ENCODE measurements at regions not wholly inside any gene's neighbourhood (a gene's known extent, or its start where the extent isn't known, plus 50 kb on each side); places are given as distances from the start of the nearest gene placed in this dataset.

- H3K27me3 ChIP-seq (ENCODE audit: low read length), result no peaks in the 10 kb centered on the region
- no peak overlapping the region for H3K4me2 ChIP-seq (ENCODE audit: low read depth, low read length, poor library complexity, severe bottlenecking)
- no peaks in the 10 kb centered on the region for H3K9me2 ChIP-seq (replicated peaks; ENCODE audit: insufficient read depth, low read length)
- no peak for DNase-seq
- no peak overlapping the region for H3K27ac ChIP-seq (ENCODE audit: low read length)
- no peaks in the 10 kb centered on the region for H3K79me2 ChIP-seq (ENCODE audit: low read length)
- H3K9ac ChIP-seq (ENCODE audit: low read length), result no peak overlapping the region
- H3K36me3 ChIP-seq (ENCODE audit: insufficient read depth, low read length), result no peaks in the 10 kb centered on the region
- no peak overlapping the region for H2AFZ ChIP-seq (ENCODE audit: low read length)
- H3K9me3 ChIP-seq (ENCODE audit: low read length), result no peaks in the 10 kb centered on the region
- no peaks in the 10 kb centered on the region for H3K4me1 ChIP-seq (ENCODE audit: low read length)
- no peak overlapping the region for H3K4me3 ChIP-seq (ENCODE audit: low read length)
- H4K20me1 ChIP-seq (ENCODE audit: insufficient read depth, low read depth, low read length), result no peaks in the 10 kb centered on the region
Measured at GRCh38 chr7:1341361-1342089, 108.9 kb downstream of the UNCX start.

GRCh38 chr7:1342090-1342640 lies 109.5 kb downstream of the UNCX start:
- Histone ChIP-seq H3K27ac (ENCODE audit: low read length) (no peak overlapping the region), H3K27me3 (ENCODE audit: low read length) (no peaks in the 10 kb centered on the region), H2AFZ (ENCODE audit: low read length) (no peak overlapping the region), H3K4me3 (ENCODE audit: low read length) (no peak overlapping the region), H3K4me1 (ENCODE audit: low read length) (no peaks in the 10 kb centered on the region), H3K36me3 (ENCODE audit: insufficient read depth, low read length) (no peaks in the 10 kb centered on the region), H3K9me2 (replicated peaks; ENCODE audit: insufficient read depth, low read length) (no peaks in the 10 kb centered on the region), H4K20me1 (ENCODE audit: insufficient read depth, low read depth, low read length) (no peaks in the 10 kb centered on the region), H3K9me3 (ENCODE audit: low read length) (no peaks in the 10 kb centered on the region), H3K4me2 (ENCODE audit: low read depth, low read length, poor library complexity, severe bottlenecking) (no peak overlapping the region), H3K79me2 (ENCODE audit: low read length) (no peaks in the 10 kb centered on the region), H3K9ac (ENCODE audit: low read length) (no peak overlapping the region)
- no peak for DNase-seq

- no peak overlapping the region for H3K4me2 ChIP-seq (ENCODE audit: low read depth, low read length, poor library complexity, severe bottlenecking)
- no peaks in the 10 kb centered on the region for H3K9me3 ChIP-seq (ENCODE audit: low read length)
- H3K9me2 ChIP-seq (replicated peaks; ENCODE audit: insufficient read depth, low read length), result no peaks in the 10 kb centered on the region
- DNase-seq, result no peak
- H3K79me2 ChIP-seq (ENCODE audit: low read length), result no peaks in the 10 kb centered on the region
- no peak overlapping the region for H3K27ac ChIP-seq (ENCODE audit: low read length)
- no peaks in the 10 kb centered on the region for H4K20me1 ChIP-seq (ENCODE audit: insufficient read depth, low read depth, low read length)
- H3K9ac ChIP-seq (ENCODE audit: low read length), result no peak overlapping the region
- H3K36me3 ChIP-seq (ENCODE audit: insufficient read depth, low read length), result no peaks in the 10 kb centered on the region
- H3K4me1 ChIP-seq (ENCODE audit: low read length), result no peaks in the 10 kb centered on the region
- no peak overlapping the region for H2AFZ ChIP-seq (ENCODE audit: low read length)
- H3K27me3 ChIP-seq (ENCODE audit: low read length), result no peaks in the 10 kb centered on the region
- no peak overlapping the region for H3K4me3 ChIP-seq (ENCODE audit: low read length)
Measured at GRCh38 chr7:1343551-1343950, 110.9 kb downstream of the UNCX start.

- H4K20me1 ChIP-seq (ENCODE audit: insufficient read depth, low read depth, low read length), result no peaks in the 10 kb centered on the region
- no peak overlapping the region for H3K27ac ChIP-seq (ENCODE audit: low read length)
- no peaks in the 10 kb centered on the region for H3K9me3 ChIP-seq (ENCODE audit: low read length)
- H3K9me2 ChIP-seq (replicated peaks; ENCODE audit: insufficient read depth, low read length), result no peaks in the 10 kb centered on the region
- no peak overlapping the region for H2AFZ ChIP-seq (ENCODE audit: low read length)
- H3K4me1 ChIP-seq (ENCODE audit: low read length), result no peaks in the 10 kb centered on the region
- no peaks in the 10 kb centered on the region for H3K36me3 ChIP-seq (ENCODE audit: insufficient read depth, low read length)
- no peaks in the 10 kb centered on the region for H3K79me2 ChIP-seq (ENCODE audit: low read length)
- no peak overlapping the region for H3K9ac ChIP-seq (ENCODE audit: low read length)
- H3K4me2 ChIP-seq (ENCODE audit: low read depth, low read length, poor library complexity, severe bottlenecking), result no peak overlapping the region
- H3K27me3 ChIP-seq (ENCODE audit: low read length), result no peaks in the 10 kb centered on the region
- H3K4me3 ChIP-seq (ENCODE audit: low read length), result no peak overlapping the region
- DNase-seq, result no peak
Measured at GRCh38 chr7:1344421-1344820, 111.7 kb downstream of the UNCX start.

DNA sequence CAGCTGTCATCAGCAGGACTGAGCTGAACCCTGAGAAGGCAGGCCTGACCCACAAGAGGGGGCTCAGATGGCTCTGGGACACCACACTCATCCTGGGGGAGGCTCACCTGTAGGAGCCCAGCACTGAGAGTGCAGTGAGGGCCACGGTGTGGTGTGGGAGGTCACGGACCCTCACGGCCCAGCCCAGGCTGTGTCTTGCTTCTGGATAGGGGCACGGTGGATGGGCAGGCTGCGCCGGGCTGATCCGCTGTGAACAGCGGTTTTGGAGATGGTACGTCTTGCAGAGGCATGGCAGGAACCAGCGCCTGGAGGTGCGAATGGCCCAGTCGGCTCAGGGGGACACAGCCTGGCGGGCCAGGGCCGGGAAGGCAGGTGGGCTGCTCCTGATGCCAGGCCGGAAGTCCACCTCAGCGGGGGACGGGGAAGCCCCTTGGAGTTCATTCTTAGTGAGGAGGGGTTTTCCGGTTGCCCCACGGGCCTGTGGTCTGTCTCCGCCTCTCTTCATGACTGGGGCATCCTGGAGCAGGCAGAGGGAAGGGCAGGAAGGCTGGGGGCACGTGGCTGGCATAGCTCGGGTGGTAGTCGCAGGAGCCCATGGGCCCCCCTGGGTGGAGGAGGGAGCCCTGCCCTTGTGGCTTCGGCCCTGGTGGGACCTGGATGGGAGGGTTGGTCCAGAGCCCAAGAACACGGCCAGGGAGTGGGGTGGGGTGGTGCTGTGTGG lies 112.5 kb downstream of the UNCX start:
- no peaks in the 10 kb centered on the region for H3K9me2 ChIP-seq (replicated peaks; ENCODE audit: insufficient read depth, low read length)
- no peaks in the 10 kb centered on the region for H3K9me3 ChIP-seq (ENCODE audit: low read length)
- H4K20me1 ChIP-seq (ENCODE audit: insufficient read depth, low read depth, low read length), result no peaks in the 10 kb centered on the region
- H3K36me3 ChIP-seq (ENCODE audit: insufficient read depth, low read length), result no peaks in the 10 kb centered on the region
- no peak for DNase-seq
- no peaks in the 10 kb centered on the region for H3K79me2 ChIP-seq (ENCODE audit: low read length)
- H2AFZ ChIP-seq (ENCODE audit: low read length), result no peak overlapping the region
- H3K4me2 ChIP-seq (ENCODE audit: low read depth, low read length, poor library complexity, severe bottlenecking), result no peak overlapping the region
- no peak overlapping the region for H3K4me3 ChIP-seq (ENCODE audit: low read length)
- no peaks in the 10 kb centered on the region for H3K4me1 ChIP-seq (ENCODE audit: low read length)
- H3K27me3 ChIP-seq (ENCODE audit: low read length), result no peaks in the 10 kb centered on the region
- no peak overlapping the region for H3K9ac ChIP-seq (ENCODE audit: low read length)
- H3K27ac ChIP-seq (ENCODE audit: low read length), result no peak overlapping the region

- H4K20me1 ChIP-seq (ENCODE audit: insufficient read depth, low read depth, low read length), result no peaks in the 10 kb centered on the region
Measured at GRCh38 chr7:1345796-1346755, 113.2 kb downstream of the MICALL2 start.

GRCh38 chr7:1346851-1347250 lies 112.4 kb downstream of the MICALL2 start:
- no peak for DNase-seq
- H3K9me2 ChIP-seq (replicated peaks; ENCODE audit: insufficient read depth, low read length), result no peaks in the 10 kb centered on the region
- no peaks in the 10 kb centered on the region for H3K27me3 ChIP-seq (ENCODE audit: low read length)

More at GRCh38 chr7:1345796-1346755, 113.2 kb downstream of the MICALL2 start:
- H3K27me3 ChIP-seq (ENCODE audit: low read length), result no peaks in the 10 kb centered on the region
- no peak overlapping the region for H3K4me2 ChIP-seq (ENCODE audit: low read depth, low read length, poor library complexity, severe bottlenecking)
- no peaks in the 10 kb centered on the region for H3K4me1 ChIP-seq (ENCODE audit: low read length)
- no peaks in the 10 kb centered on the region for H3K36me3 ChIP-seq (ENCODE audit: insufficient read depth, low read length)
- H3K79me2 ChIP-seq (ENCODE audit: low read length), result no peaks in the 10 kb centered on the region
- no peaks in the 10 kb centered on the region for H3K9me2 ChIP-seq (replicated peaks; ENCODE audit: insufficient read depth, low read length)
- no peak overlapping the region for H3K9ac ChIP-seq (ENCODE audit: low read length)
- no peaks in the 10 kb centered on the region for H3K9me3 ChIP-seq (ENCODE audit: low read length)
- H2AFZ ChIP-seq (ENCODE audit: low read length), result no peak overlapping the region
- no peak overlapping the region for H3K27ac ChIP-seq (ENCODE audit: low read length)
- no peak overlapping the region for H3K4me3 ChIP-seq (ENCODE audit: low read length)
- DNase-seq, result no peak

More at GRCh38 chr7:1346851-1347250, 112.4 kb downstream of the MICALL2 start:
- Histone ChIP-seq H3K9me3 (ENCODE audit: low read length) (no peaks in the 10 kb centered on the region), H3K79me2 (ENCODE audit: low read length) (no peaks in the 10 kb centered on the region), H4K20me1 (ENCODE audit: insufficient read depth, low read depth, low read length) (no peaks in the 10 kb centered on the region), H3K4me2 (ENCODE audit: low read depth, low read length, poor library complexity, severe bottlenecking) (no peak overlapping the region), H3K9ac (ENCODE audit: low read length) (no peak overlapping the region), H3K4me1 (ENCODE audit: low read length) (no peaks in the 10 kb centered on the region), H2AFZ (ENCODE audit: low read length) (no peak overlapping the region), H3K27ac (ENCODE audit: low read length) (no peak overlapping the region), H3K4me3 (ENCODE audit: low read length) (no peak overlapping the region), H3K36me3 (ENCODE audit: insufficient read depth, low read length) (no peaks in the 10 kb centered on the region)

All from Karpas-422 (cell line).